ENCODE measurements at regions not wholly inside any gene's neighbourhood (a gene's known extent, or its start where the extent isn't known, plus 50 kb on each side); places are given as distances from the start of the nearest gene placed in this dataset.

GRCh38 chr3:20701641-20702040 lies 515.6 kb upstream of the SGO1 start:
- TF ChIP-seq CTCF (IDR thresholded peaks at IDR 0.05; ENCODE audit: poor library complexity, severe bottlenecking) (no peak), REST (IDR thresholded peaks at IDR 0.05; ENCODE audit: borderline replicate concordance) (no peak), EZH2 (IDR thresholded peaks at IDR 0.05; ENCODE audit: borderline replicate concordance, insufficient read depth, low read length, poor library complexity, severe bottlenecking) (no peak), POLR2AphosphoS5 (IDR thresholded peaks at IDR 0.05) (no peak), TAF1 (IDR thresholded peaks at IDR 0.05; ENCODE audit: low read depth) (no peak), EP300 (conservative IDR thresholded peaks at IDR 0.05; ENCODE audit: poor library complexity, severe bottlenecking) (no peak), SMC3 (conservative IDR thresholded peaks at IDR 0.05; ENCODE audit: poor library complexity) (no peak), RAD21 (conservative IDR thresholded peaks at IDR 0.05) (no peak), MXI1 (conservative IDR thresholded peaks at IDR 0.05; ENCODE audit: poor library complexity, severe bottlenecking) (no peak)

Data from neural cell (in vitro differentiated cells).